Neuronal stem cell (in vitro differentiated cells): ENCODE measurements at regions not wholly inside any gene's neighbourhood (a gene's known extent, or its start where the extent isn't known, plus 50 kb on each side); places are given as distances from the start of the nearest gene placed in this dataset.
"Not testable (repeated sequence)": the region's sequence is repeated elsewhere in the genome, so short reads cannot be mapped to it uniquely, and the experiment has no call there.

ENCODE experiments used
- DNase-seq: peaks from one replicate; pipeline ENCODE4 v3.0.0-alpha.2; 2013; ENCODE audit warnings: low spot score
- H2AFZ ChIP-seq: one replicate; pipeline ENCODE4 v1.6.1; 2013; ENCODE audit warnings: mild to moderate bottlenecking, low read length, inconsistent platforms
- H2AK5ac ChIP-seq: 2 replicates; pipeline ENCODE4 v1.6.1; 2013; ENCODE audit warnings: low read depth, mild to moderate bottlenecking, inconsistent platforms, low read length, moderate library complexity, mixed read lengths
- H2BK120ac ChIP-seq: 2 replicates; pipeline ENCODE4 v1.6.1; 2013; ENCODE audit warnings: low read depth, mild to moderate bottlenecking, inconsistent platforms, low read length, moderate library complexity, mixed read lengths
- H2BK12ac ChIP-seq: one replicate; pipeline ENCODE4 v1.6.1; 2013; ENCODE audit warnings: low read length, inconsistent platforms
- H2BK15ac ChIP-seq: 2 replicates; pipeline ENCODE4 v1.6.1; 2013; ENCODE audit warnings: mild to moderate bottlenecking, low read length, inconsistent platforms, mixed read lengths
- H2BK5ac ChIP-seq: one replicate; pipeline ENCODE4 v1.6.1; 2013; ENCODE audit warnings: inconsistent platforms, mild to moderate bottlenecking, low read length, moderate library complexity
- H3K14ac ChIP-seq: one replicate; pipeline ENCODE4 v1.6.1; 2013; ENCODE audit warnings: low read length, inconsistent platforms
- H3K18ac ChIP-seq: 2 replicates; pipeline ENCODE4 v1.6.1; 2013; ENCODE audit warnings: low read length, inconsistent platforms
- H3K23ac ChIP-seq: 2 replicates; pipeline ENCODE4 v1.6.1; 2013; ENCODE audit warnings: low read depth, mild to moderate bottlenecking, mixed read lengths, low read length, inconsistent platforms; ENCODE audit not compliant: poor library complexity
- H3K27ac ChIP-seq: replicated peaks from 3 replicates; pipeline ENCODE4 v1.5.1; 2013; ENCODE audit warnings: low read length, inconsistent platforms
- H3K27me3 ChIP-seq, 3 experiments: 2 replicates each; pipeline ENCODE4 v1.6.1; 2013; ENCODE audit warnings: low read length in 3 of 3, mild to moderate bottlenecking in 2 of 3, inconsistent platforms in 1 of 3, low read depth in 1 of 3, mixed read lengths in 1 of 3, moderate library complexity in 1 of 3; ENCODE audit not compliant: control insufficient read depth in 3 of 3, insufficient read depth in 3 of 3
- H3K36me3 ChIP-seq, 2 donors: replicated peaks in 1 of 2; 2 replicates each; pipeline ENCODE4 v1.6.1; 2013; ENCODE audit warnings: low read length in 2 of 2; ENCODE audit not compliant: control insufficient read depth in 2 of 2, insufficient read depth in 2 of 2
- H3K4ac ChIP-seq: 2 replicates; pipeline ENCODE4 v1.6.1; 2013; ENCODE audit warnings: inconsistent platforms, mild to moderate bottlenecking, low read length, moderate library complexity
- H3K4me1 ChIP-seq, 2 donors: 1 replicate in 1 of 2; 2 replicates in 1 of 2; pipeline ENCODE4 v1.6.1; 2013; ENCODE audit warnings: low read length in 2 of 2, low read depth in 1 of 2; ENCODE audit not compliant: control insufficient read depth in 2 of 2, insufficient read depth in 1 of 2
- H3K4me2 ChIP-seq: one replicate; pipeline ENCODE4 v1.6.1; 2013; ENCODE audit warnings: mild to moderate bottlenecking, low read length, inconsistent platforms; ENCODE audit not compliant: insufficient read depth, poor library complexity, severe bottlenecking
- H3K4me3 ChIP-seq, 2 donors: 2 replicates each; pipeline ENCODE4 v1.5.1; 2013; ENCODE audit warnings: low read length in 2 of 2, mild to moderate bottlenecking in 2 of 2, inconsistent platforms in 1 of 2, moderate library complexity in 1 of 2
- H3K79me1 ChIP-seq: one replicate; pipeline ENCODE4 v1.6.1; 2013; ENCODE audit warnings: low read depth, mild to moderate bottlenecking, inconsistent platforms, low read length, moderate library complexity
- H3K9ac ChIP-seq: one replicate; pipeline ENCODE4 v1.6.1; 2013; ENCODE audit warnings: mild to moderate bottlenecking, low read depth, low read length, inconsistent platforms; ENCODE audit not compliant: poor library complexity
- H3K9me3 ChIP-seq, 2 donors: replicated peaks in 1 of 2; 2 replicates each; pipeline versions ENCODE3 to v1.6.1; 2013; ENCODE audit warnings: low read length in 2 of 2, mild to moderate bottlenecking in 2 of 2, inconsistent platforms in 1 of 2, low read depth in 1 of 2, mixed read lengths in 1 of 2, moderate library complexity in 1 of 2; ENCODE audit not compliant: control insufficient read depth in 2 of 2, insufficient read depth in 1 of 2
- H4K8ac ChIP-seq: one replicate; pipeline ENCODE4 v1.6.1; 2013; ENCODE audit warnings: low read depth, mild to moderate bottlenecking, inconsistent platforms, low read length, moderate library complexity
- H4K91ac ChIP-seq: one replicate; pipeline ENCODE4 v1.6.1; 2013; ENCODE audit warnings: low read length, low read depth, mild to moderate bottlenecking, inconsistent platforms; ENCODE audit not compliant: poor library complexity
- WGBS, 2 donors: extraction: QIAGEN DNeasy Blood & Tissue Kit; methylation state at CpG; one replicate each; pipeline ENCODE4 v1.1.7; 2013; ENCODE audit warnings: missing lambda C conversion rate in 2 of 2, mixed read lengths in 1 of 2; ENCODE audit not compliant: insufficient read length in 2 of 2, insufficient replicate concordance in 1 of 2; ENCODE audit errors: extremely low coverage in 2 of 2; 5-methylcytosine and 5-hydroxymethylcytosine counted together

- H3K36me3 ChIP-seq: no peaks in the 10 kb centered on the region
- no peak overlapping the region for H2AFZ ChIP-seq
- DNase-seq: no peak
- H3K23ac ChIP-seq: no peak overlapping the region
- no peak overlapping the region for H3K18ac ChIP-seq
- H3K27ac ChIP-seq: no peak overlapping the region
- peak overlapping the region in 1 of 2 donors; percentile 51 for H3K4me3 ChIP-seq
- no peaks in the 10 kb centered on the region for H3K4me1 ChIP-seq
- WGBS, 2 donors: no CpG with 5 or more reads among the region's 8 CpGs
- H3K9ac ChIP-seq: no peak overlapping the region
- no peak overlapping the region for H3K4ac ChIP-seq
- no peak overlapping the region for H2BK5ac ChIP-seq
- no peak overlapping the region for H3K4me2 ChIP-seq
- no peak overlapping the region for H2BK120ac ChIP-seq
- H3K79me1 ChIP-seq: no peaks in the 10 kb centered on the region
- H4K8ac ChIP-seq: no peak overlapping the region
- H3K9me3 ChIP-seq: no peaks in the 10 kb centered on the region
- no peaks in the 10 kb centered on the region for H3K27me3 ChIP-seq
- H2AK5ac ChIP-seq: no peak overlapping the region
- H2BK12ac ChIP-seq: no peak overlapping the region
- H2BK15ac ChIP-seq: no peak overlapping the region
- H3K14ac ChIP-seq: no peak overlapping the region
- H4K91ac ChIP-seq: no peak overlapping the region
These were observed 1432.2 kb upstream of the ACVR2A start for GRCh38 chr2:146412625-146413024.

- not testable (repeated sequence) for DNase-seq, H2BK5ac ChIP-seq, H3K18ac ChIP-seq, H3K23ac ChIP-seq, H3K4me2 ChIP-seq, H4K8ac ChIP-seq, H3K9ac ChIP-seq, H3K79me1 ChIP-seq, H3K4me1 ChIP-seq, H3K4me3 ChIP-seq, H2BK120ac ChIP-seq, H4K91ac ChIP-seq, H3K27ac ChIP-seq, H3K27me3 ChIP-seq, H3K14ac ChIP-seq, H2BK12ac ChIP-seq, H2BK15ac ChIP-seq, H2AK5ac ChIP-seq, H3K9me3 ChIP-seq, H3K4ac ChIP-seq, H3K36me3 ChIP-seq
- WGBS, 2 donors: no CpG with 5 or more reads among the region's 30 CpGs
- H2AFZ ChIP-seq: peak overlapping the region; percentile 29
These were observed 1439.2 kb upstream of the ACVR2A start for GRCh38 chr2:146405402-146406309.

- not testable (repeated sequence) for H3K27me3 ChIP-seq, H3K4me3 ChIP-seq, H3K18ac ChIP-seq, H2BK120ac ChIP-seq, H3K79me1 ChIP-seq, H3K23ac ChIP-seq, H2BK15ac ChIP-seq, H3K14ac ChIP-seq, H3K4me2 ChIP-seq, H2AK5ac ChIP-seq, H2BK5ac ChIP-seq, H4K8ac ChIP-seq, H3K4ac ChIP-seq, H3K4me1 ChIP-seq, H3K9me3 ChIP-seq, DNase-seq, H2BK12ac ChIP-seq, H3K27ac ChIP-seq, H2AFZ ChIP-seq, H4K91ac ChIP-seq, H3K9ac ChIP-seq, H3K36me3 ChIP-seq
- WGBS, 2 donors: no CpG with 5 or more reads among the region's 28 CpGs
These were observed 1441.2 kb upstream of the ACVR2A start for GRCh38 chr2:146403546-146404160.

- WGBS, 2 donors: no CpG with 5 or more reads among the region's 8 CpGs
- no peak overlapping the region for H2BK120ac ChIP-seq
- H3K9me3 ChIP-seq: peaks cover 0 to 1% of the 10 kb centered on the region in 2 donors
- H2BK12ac ChIP-seq: no peak overlapping the region
- no peak overlapping the region for H3K4me3 ChIP-seq
- peaks cover 0 to 4% of the 10 kb centered on the region in 2 donors for H3K4me1 ChIP-seq
- no peak overlapping the region for H2BK15ac ChIP-seq
- H3K23ac ChIP-seq: no peak overlapping the region
- H3K9ac ChIP-seq: no peak overlapping the region
- H3K27me3 ChIP-seq: no peaks in the 10 kb centered on the region
- no peak overlapping the region for H3K4me2 ChIP-seq
- H2BK5ac ChIP-seq: no peak overlapping the region
- H4K91ac ChIP-seq: no peak overlapping the region
- H3K27ac ChIP-seq: no peak overlapping the region
- H3K18ac ChIP-seq: no peak overlapping the region
- peak overlapping the region; percentile 94 for H3K14ac ChIP-seq
- no peak overlapping the region for H2AK5ac ChIP-seq
- DNase-seq: no peak
- H4K8ac ChIP-seq: no peak overlapping the region
- H3K36me3 ChIP-seq: no peaks in the 10 kb centered on the region
- H2AFZ ChIP-seq: no peak overlapping the region
- H3K4ac ChIP-seq: no peak overlapping the region
- no peaks in the 10 kb centered on the region for H3K79me1 ChIP-seq
These were observed 1452.2 kb upstream of the ACVR2A start for GRCh38 chr2:146392631-146393030.
